ENCODE measurements at regions not wholly inside any gene's neighbourhood (a gene's known extent, or its start where the extent isn't known, plus 50 kb on each side); places are given as distances from the start of the nearest gene placed in this dataset.

- Histone ChIP-seq H3K27ac (no peak overlapping the region), H4K20me1 (no peaks in the 10 kb centered on the region), H3K4me2 (peak overlapping the region in 6 of 11 experiments; percentile 48 to 68 (median 54); a peak in 11 of 22 replicates), H3K9me3 (replicated peaks in 1 of 11) (peaks cover 0 to 16% (median 7%) of the 10 kb centered on the region in 11 experiments; a peak in 12 of 22 replicates), H3K9ac (no peak overlapping the region), H3K4me3 (no peak overlapping the region), H3K36me3 (no peaks in the 10 kb centered on the region), H3K27me3 (no peaks in the 10 kb centered on the region), H3K4me1 (peaks cover 18 to 64% (median 41%) of the 10 kb centered on the region in 10 experiments)
- no peak for TF ChIP-seq Cebpa-rat (IDR thresholded peaks at IDR 0.05)
These were observed 109.0 kb upstream of the CXCR4 start for GRCh38 chr2:136226903-136227302.

GRCh38 chr2:136225950-136226835 lies 108.2 kb upstream of the CXCR4 start:
- H3K4me2 ChIP-seq, result peak overlapping the region; percentile 4 to 69 (median 51); a peak in 20 of 22 replicates

GRCh38 chr2:136223274-136223673 lies 105.3 kb upstream of the CXCR4 start:
- Histone ChIP-seq H3K27ac (no peak overlapping the region), H3K36me3 (no peaks in the 10 kb centered on the region), H3K9me3 (replicated peaks in 1 of 11) (no peaks in the 10 kb centered on the region; a peak in 3 of 22 replicates), H4K20me1 (no peaks in the 10 kb centered on the region), H3K4me3 (no peak overlapping the region), H3K9ac (no peak overlapping the region), H3K4me1 (peaks cover 28 to 78% (median 54%) of the 10 kb centered on the region in 10 experiments), H3K4me2 (peak overlapping the region in 7 of 11 experiments; percentile 38 to 62 (median 53); a peak in 12 of 22 replicates), H3K27me3 (no peaks in the 10 kb centered on the region)
- no peak for TF ChIP-seq Cebpa-rat (IDR thresholded peaks at IDR 0.05)

More at GRCh38 chr2:136225950-136226835, 108.2 kb upstream of the CXCR4 start:
- H3K4me1 ChIP-seq, result peaks cover 19 to 64% (median 42%) of the 10 kb centered on the region in 10 experiments
- H3K27me3 ChIP-seq, result no peaks in the 10 kb centered on the region
- no peaks in the 10 kb centered on the region for H4K20me1 ChIP-seq
- H3K27ac ChIP-seq, result peak overlapping the region in 2 of 11 experiments; percentile 11 to 16; a peak in 2 of 22 replicates
- H3K9me3 ChIP-seq (replicated peaks in 1 of 11), result peaks cover 0 to 16% (median 7%) of the 10 kb centered on the region in 11 experiments; a peak in 12 of 22 replicates
- H3K36me3 ChIP-seq, result no peaks in the 10 kb centered on the region
- H3K9ac ChIP-seq, result peak overlapping the region in 1 of 11 experiments; percentile 13; a peak in 1 of 22 replicates
- no peak overlapping the region for H3K4me3 ChIP-seq
- TF ChIP-seq Cebpa-rat (IDR thresholded peaks at IDR 0.05), result no peak

GRCh38 chr2:136222862-136223261 lies 104.9 kb upstream of the CXCR4 start:
- Histone ChIP-seq H3K9me3 (replicated peaks in 1 of 11) (no peaks in the 10 kb centered on the region; a peak in 3 of 22 replicates), H3K4me3 (no peak overlapping the region), H3K27me3 (no peaks in the 10 kb centered on the region), H3K4me2 (peak overlapping the region in 8 of 11 experiments; percentile 4 to 62 (median 52); a peak in 15 of 22 replicates), H3K4me1 (peaks cover 28 to 82% (median 58%) of the 10 kb centered on the region in 10 experiments), H4K20me1 (no peaks in the 10 kb centered on the region), H3K27ac (no peak overlapping the region), H3K36me3 (no peaks in the 10 kb centered on the region), H3K9ac (no peak overlapping the region)
- TF ChIP-seq Cebpa-rat (IDR thresholded peaks at IDR 0.05), result no peak

GRCh38 chr2:136221026-136221425 lies 103.1 kb upstream of the CXCR4 start:
- Histone ChIP-seq H4K20me1 (no peaks in the 10 kb centered on the region), H3K4me3 (no peak overlapping the region), H3K36me3 (no peaks in the 10 kb centered on the region), H3K9me3 (replicated peaks in 1 of 11) (no peaks in the 10 kb centered on the region; a peak in 3 of 22 replicates), H3K4me2 (peak overlapping the region; percentile 10 to 67 (median 51)), H3K27ac (0 out of 22 replicates have a peak overlapping the region, but pooled peaks of 1 of the 11 experiments have one; percentile 17), H3K9ac (no peak overlapping the region), H3K27me3 (no peaks in the 10 kb centered on the region), H3K4me1 (peaks cover 23 to 84% (median 52%) of the 10 kb centered on the region in 10 experiments)
- TF ChIP-seq Cebpa-rat (IDR thresholded peaks at IDR 0.05), result no peak

GRCh38 chr2:136219963-136220362 lies 102.0 kb upstream of the CXCR4 start:
- Histone ChIP-seq H3K4me3 (no peak overlapping the region), H3K4me1 (peaks cover 26 to 84% (median 50%) of the 10 kb centered on the region in 10 experiments), H3K27me3 (no peaks in the 10 kb centered on the region), H3K27ac (no peak overlapping the region), H3K4me2 (peak overlapping the region in 5 of 11 experiments; percentile 38 to 62 (median 51); a peak in 9 of 22 replicates), H4K20me1 (no peaks in the 10 kb centered on the region), H3K9ac (no peak overlapping the region), H3K9me3 (replicated peaks in 1 of 11) (no peaks in the 10 kb centered on the region; a peak in 3 of 22 replicates), H3K36me3 (no peaks in the 10 kb centered on the region)
- TF ChIP-seq Cebpa-rat (IDR thresholded peaks at IDR 0.05), result no peak

- Histone ChIP-seq H3K4me1 (peaks cover 32 to 85% (median 56%) of the 10 kb centered on the region in 10 experiments), H3K9me3 (replicated peaks in 1 of 11) (no peaks in the 10 kb centered on the region; a peak in 3 of 22 replicates), H3K4me2 (no peak overlapping the region), H3K9ac (no peak overlapping the region), H3K27ac (no peak overlapping the region), H3K4me3 (no peak overlapping the region), H3K36me3 (no peaks in the 10 kb centered on the region), H4K20me1 (no peaks in the 10 kb centered on the region), H3K27me3 (no peaks in the 10 kb centered on the region)
- TF ChIP-seq Cebpa-rat (IDR thresholded peaks at IDR 0.05), result no peak
These were observed 101.4 kb upstream of the CXCR4 start for GRCh38 chr2:136219341-136219740.

- peak overlapping the region in 8 of 11 experiments; percentile 6 to 50 (median 32); a peak in 13 of 22 replicates for H3K4me2 ChIP-seq
- H3K4me1 ChIP-seq, result peaks cover 44 to 85% (median 65%) of the 10 kb centered on the region in 10 experiments
- H3K4me3 ChIP-seq, result no peak overlapping the region
- peaks cover 0 to 7% (median 0%) of the 10 kb centered on the region in 11 experiments; a peak in 3 of 22 replicates for H3K9me3 ChIP-seq (replicated peaks in 1 of 11)
- TF ChIP-seq Cebpa-rat (IDR thresholded peaks at IDR 0.05), result no peak
- no peaks in the 10 kb centered on the region for H3K36me3 ChIP-seq
- no peak overlapping the region for H3K9ac ChIP-seq
- H3K27ac ChIP-seq, result no peak overlapping the region
- H3K27me3 ChIP-seq, result no peaks in the 10 kb centered on the region
- no peaks in the 10 kb centered on the region for H4K20me1 ChIP-seq
These were observed 100.0 kb upstream of the CXCR4 start for GRCh38 chr2:136217996-136218395.

- TF ChIP-seq Cebpa-rat (IDR thresholded peaks at IDR 0.05), result no peak
- Histone ChIP-seq H3K4me1 (peaks cover 51 to 85% (median 67%) of the 10 kb centered on the region in 10 experiments), H3K9ac (no peak overlapping the region), H4K20me1 (no peaks in the 10 kb centered on the region), H3K27ac (no peak overlapping the region), H3K27me3 (no peaks in the 10 kb centered on the region), H3K4me2 (peak overlapping the region in 4 of 11 experiments; percentile 4 to 86 (median 44); a peak in 4 of 22 replicates), H3K9me3 (replicated peaks in 1 of 11) (peaks cover 0 to 15% (median 0%) of the 10 kb centered on the region in 11 experiments; a peak in 5 of 22 replicates), H3K4me3 (no peak overlapping the region), H3K36me3 (no peaks in the 10 kb centered on the region)
These were observed 98.0 kb upstream of the CXCR4 start for GRCh38 chr2:136215908-136216472.

Data from BLaER1 treated with 17β-estradiol and CSF1 and Interleukin-3, amounts not matched to agents 10 nM and 100 nM (cell line).